GM21786 (cell line): ENCODE measurements at regions not wholly inside any gene's neighbourhood (a gene's known extent, or its start where the extent isn't known, plus 50 kb on each side); places are given as distances from the start of the nearest gene placed in this dataset.

ENCODE experiments used
- ATAC-seq: cut with Tn5 transposase; IDR thresholded peaks from one replicate; pipeline ENCODE4 v1.9.1; 2021; ENCODE audit not compliant: unreplicated experiment

GRCh38 chr3:107265526-107265925 is 111.7 kb upstream of the CCDC54 start:
- no peak for ATAC-seq

GRCh38 chr3:107268469-107268868 is 108.8 kb upstream of the CCDC54 start:
- ATAC-seq: no peak

- ATAC-seq: no peak
Observed at GRCh38 chr3:107269136-107269535, 108.1 kb upstream of the CCDC54 start.

GRCh38 chr3:107271787-107272387 is 105.4 kb upstream of the CCDC54 start:
- no peak for ATAC-seq

GRCh38 chr3:107272471-107272870 is 104.8 kb upstream of the CCDC54 start:
- no peak for ATAC-seq

GRCh38 chr3:107272885-107273284 is 104.4 kb upstream of the CCDC54 start:
- ATAC-seq: no peak

- no peak for ATAC-seq
Observed at GRCh38 chr3:107273771-107274170, 103.5 kb upstream of the CCDC54 start.

- no peak for ATAC-seq
Observed at GRCh38 chr3:107275511-107275910, 101.7 kb upstream of the CCDC54 start.

GRCh38 chr3:107283948-107284347 is 93.3 kb upstream of the CCDC54 start:
- ATAC-seq: no peak

- no peak for ATAC-seq
Observed at GRCh38 chr3:107284612-107285011, 92.6 kb upstream of the CCDC54 start.

GRCh38 chr3:107285197-107285596 is 92.0 kb upstream of the CCDC54 start:
- no peak for ATAC-seq

GRCh38 chr3:107289354-107289753 is 87.9 kb upstream of the CCDC54 start:
- no peak for ATAC-seq

- ATAC-seq: no peak
Observed at GRCh38 chr3:107294117-107294516, 83.1 kb upstream of the CCDC54 start.

GRCh38 chr3:107297597-107297996 is 79.6 kb upstream of the CCDC54 start:
- no peak for ATAC-seq

GRCh38 chr3:107307205-107307604 is 70.0 kb upstream of the CCDC54 start:
- no peak for ATAC-seq

- no peak for ATAC-seq
Observed at GRCh38 chr3:107308716-107309115, 68.5 kb upstream of the CCDC54 start.

GRCh38 chr3:107309312-107309711 is 67.9 kb upstream of the CCDC54 start:
- ATAC-seq: no peak

- ATAC-seq: no peak
Observed at GRCh38 chr3:107313711-107314110, 63.5 kb upstream of the CCDC54 start.

GRCh38 chr3:107315141-107315540 is 62.1 kb upstream of the CCDC54 start:
- ATAC-seq: no peak

GRCh38 chr3:107323723-107324122 is 53.5 kb upstream of the CCDC54 start:
- ATAC-seq: peak; percentile 62

GRCh38 chr3:107325446-107325845 is 51.8 kb upstream of the CCDC54 start:
- no peak for ATAC-seq
